ENCODE measurements at regions not wholly inside any gene's neighbourhood (a gene's known extent, or its start where the extent isn't known, plus 50 kb on each side); places are given as distances from the start of the nearest gene placed in this dataset.

- no peak for DNase-seq
Measured at GRCh38 chr2:129732630-129733026, 246.8 kb upstream of the RAB6C start.

- DNase-seq: no peak
Measured at GRCh38 chr2:129733041-129733440, 246.4 kb upstream of the RAB6C start.

GRCh38 chr2:129733579-129733978 lies 245.9 kb upstream of the RAB6C start:
- no peak for DNase-seq

- DNase-seq: no peak
Measured at GRCh38 chr2:129734343-129735034, 245.0 kb upstream of the RAB6C start.

DNA sequence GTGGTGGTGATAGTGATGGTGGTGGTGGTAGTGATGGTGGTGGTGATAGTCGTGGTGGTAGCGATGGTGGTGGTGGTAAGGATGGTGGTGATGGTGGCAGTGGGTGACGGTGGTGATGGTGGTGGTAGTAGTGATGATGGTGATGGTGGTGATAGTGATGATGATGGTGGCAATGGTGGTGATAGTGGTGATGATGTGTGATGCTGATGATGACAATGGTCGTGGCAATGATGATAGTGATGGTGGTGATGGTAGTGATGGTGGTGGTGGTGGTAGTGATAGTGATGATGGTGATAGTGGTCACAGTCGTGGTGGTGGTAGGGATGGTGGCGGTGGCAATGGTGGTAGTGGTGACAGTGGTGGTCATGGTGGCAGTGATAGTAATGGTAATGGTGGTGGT lies 243.9 kb upstream of the RAB6C start:
- no peak for DNase-seq

- DNase-seq: no peak
Measured at GRCh38 chr2:129737660-129738527, 241.6 kb upstream of the RAB6C start.

- DNase-seq: no peak
Measured at GRCh38 chr2:129738799-129739198, 240.7 kb upstream of the RAB6C start.

- no peak for DNase-seq
Measured at GRCh38 chr2:129740504-129740903, 239.0 kb upstream of the RAB6C start.

- DNase-seq: no peak
Measured at GRCh38 chr2:129741165-129741564, 238.3 kb upstream of the RAB6C start.

DNA sequence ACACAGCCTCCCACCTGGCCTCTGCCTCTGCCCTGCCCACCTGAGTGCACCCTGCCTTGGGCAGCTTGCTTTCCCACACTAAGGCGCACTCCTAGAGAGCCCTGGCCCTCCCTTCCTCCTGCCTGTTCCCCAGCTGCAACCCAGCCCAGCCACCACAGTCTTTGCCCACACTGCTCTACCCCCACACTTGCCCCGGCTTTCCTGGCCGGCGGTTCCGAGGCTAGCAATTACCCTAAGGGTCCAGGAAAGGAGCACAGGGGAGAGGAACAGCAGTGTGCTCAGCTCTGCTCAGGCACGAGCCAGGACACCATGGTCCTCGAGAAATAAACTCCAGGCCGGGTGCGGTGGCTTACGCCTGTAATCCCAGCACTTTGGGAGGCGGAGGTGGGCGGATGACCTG lies 237.8 kb upstream of the RAB6C start:
- DNase-seq: no peak

DNA sequence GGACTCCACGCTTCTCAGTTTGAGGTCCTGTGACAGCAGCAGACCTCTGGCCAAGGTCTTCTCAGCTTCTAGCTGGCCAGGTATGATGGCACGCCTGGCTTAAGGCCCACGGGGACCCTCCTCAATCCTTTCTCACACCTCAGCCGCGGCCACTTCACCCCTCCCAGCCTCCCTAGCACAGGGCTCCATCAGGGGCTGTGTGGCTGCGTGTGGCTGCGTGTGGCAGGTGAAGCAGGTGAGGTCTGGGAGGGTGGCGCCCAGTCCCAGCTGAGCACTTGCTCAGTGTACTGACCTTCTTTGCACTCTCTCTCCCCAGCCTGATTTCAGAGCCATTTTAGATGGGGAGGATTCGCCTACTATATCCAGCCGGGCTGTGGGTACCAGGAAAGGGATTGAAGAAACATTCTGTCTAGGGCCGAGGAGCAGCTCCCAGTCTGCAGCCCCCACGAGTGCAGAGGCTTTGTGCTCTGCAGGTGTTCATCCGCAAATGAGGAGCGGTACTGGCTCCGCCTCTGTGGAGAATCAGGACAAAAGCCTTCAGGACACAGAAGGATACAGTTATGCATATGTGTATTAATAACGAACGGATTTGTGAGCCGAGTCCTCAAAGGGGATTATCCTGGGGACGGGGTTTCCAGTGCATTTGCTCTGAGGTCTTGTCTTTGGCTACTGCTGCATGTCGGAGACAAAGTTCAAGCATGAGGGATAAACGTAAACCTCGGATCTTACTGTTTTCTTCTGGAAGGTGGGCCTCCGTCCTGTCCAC lies 236.9 kb upstream of the RAB6C start:
- no peak for DNase-seq

DNA sequence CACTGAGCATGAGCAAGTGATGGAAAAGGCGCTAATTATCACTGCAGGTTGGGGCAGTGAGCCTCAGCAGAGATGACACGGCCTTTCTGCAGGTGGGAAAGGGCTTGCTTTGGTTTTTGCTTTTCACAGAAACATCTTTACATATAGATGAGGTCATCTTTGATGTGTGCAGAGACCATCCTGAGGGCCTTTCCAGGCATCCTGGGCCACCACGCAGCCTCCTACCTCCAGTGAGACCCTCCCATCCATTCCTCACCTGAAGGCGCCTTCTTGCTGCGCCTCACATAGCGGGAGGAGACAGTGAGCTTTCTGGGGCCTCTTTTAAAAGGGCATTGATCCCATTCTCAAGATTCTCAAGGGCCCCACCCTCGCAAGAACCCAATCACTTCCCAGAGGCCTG lies 235.3 kb upstream of the RAB6C start:
- no peak for DNase-seq

- no peak for DNase-seq
Measured at GRCh38 chr2:129744649-129745048, 234.8 kb upstream of the RAB6C start.

GRCh38 chr2:129747500-129748125 lies 231.9 kb upstream of the RAB6C start:
- no peak for DNase-seq

- no peak for DNase-seq
Measured at GRCh38 chr2:129748250-129748649, 231.2 kb upstream of the RAB6C start.

DNA sequence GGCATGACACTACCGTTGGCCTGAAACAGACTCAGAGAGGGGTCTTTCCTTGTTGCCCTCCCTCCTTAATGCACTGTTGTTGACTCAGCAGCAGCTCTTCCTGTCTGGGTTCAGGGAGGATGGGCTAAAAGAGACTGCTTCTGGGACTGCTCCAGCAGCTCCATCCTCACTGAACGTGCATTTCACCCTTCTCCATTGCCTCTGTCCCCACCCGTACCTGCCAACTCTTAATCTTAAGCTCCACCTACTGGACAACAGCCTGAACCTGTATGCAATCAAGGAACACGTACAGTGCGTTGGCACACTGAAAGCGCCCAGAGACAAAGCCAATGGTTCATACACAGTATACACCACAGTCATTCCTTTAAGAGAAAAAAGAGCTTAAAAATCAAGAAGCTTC lies 230.8 kb upstream of the RAB6C start:
- no peak for DNase-seq

DNA sequence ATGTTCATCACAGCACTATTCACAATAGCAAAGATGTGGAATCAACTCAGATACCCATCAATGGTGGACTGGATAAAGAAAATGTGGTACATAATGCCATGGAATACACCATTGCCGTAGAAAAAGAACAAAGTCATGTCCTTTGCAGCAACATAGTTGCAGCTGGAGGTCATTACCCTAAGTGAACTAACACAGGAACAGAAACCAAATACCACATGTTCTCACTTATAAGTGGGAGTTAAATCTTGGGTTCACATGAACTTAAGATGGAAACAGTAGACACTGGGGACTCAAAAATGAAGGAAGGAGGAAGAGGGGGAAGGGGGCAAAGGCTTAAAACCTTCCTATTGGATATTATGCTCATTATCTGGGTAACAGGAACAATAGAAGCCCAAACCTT lies 228.1 kb upstream of the RAB6C start:
- DNase-seq: no peak

GRCh38 chr2:129752176-129752575 lies 227.3 kb upstream of the RAB6C start:
- DNase-seq: no peak

GRCh38 chr2:129752686-129753085 lies 226.8 kb upstream of the RAB6C start:
- DNase-seq: no peak

- DNase-seq: no peak
Measured at GRCh38 chr2:129753261-129753660, 226.2 kb upstream of the RAB6C start.

DNA sequence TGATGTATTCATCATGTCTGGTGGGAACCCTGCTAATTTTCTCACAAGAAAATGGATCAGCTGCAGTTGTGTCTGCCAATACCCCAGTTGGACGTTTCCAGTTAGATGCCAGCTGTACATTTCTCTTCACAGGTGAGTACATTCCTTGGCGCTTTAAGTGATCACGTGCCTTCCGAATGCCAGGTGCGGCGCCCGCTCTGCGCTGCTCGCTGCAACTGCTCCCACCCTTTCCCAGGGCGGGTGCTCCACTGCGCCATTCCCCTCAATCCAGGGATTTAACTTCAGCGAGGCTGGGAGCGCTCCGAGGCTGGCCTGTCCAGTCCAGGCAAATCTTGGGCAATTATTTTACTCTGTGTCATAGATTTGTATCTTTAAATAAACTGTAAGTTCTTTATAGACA lies 225.0 kb upstream of the RAB6C start:
- no peak for DNase-seq

DNA sequence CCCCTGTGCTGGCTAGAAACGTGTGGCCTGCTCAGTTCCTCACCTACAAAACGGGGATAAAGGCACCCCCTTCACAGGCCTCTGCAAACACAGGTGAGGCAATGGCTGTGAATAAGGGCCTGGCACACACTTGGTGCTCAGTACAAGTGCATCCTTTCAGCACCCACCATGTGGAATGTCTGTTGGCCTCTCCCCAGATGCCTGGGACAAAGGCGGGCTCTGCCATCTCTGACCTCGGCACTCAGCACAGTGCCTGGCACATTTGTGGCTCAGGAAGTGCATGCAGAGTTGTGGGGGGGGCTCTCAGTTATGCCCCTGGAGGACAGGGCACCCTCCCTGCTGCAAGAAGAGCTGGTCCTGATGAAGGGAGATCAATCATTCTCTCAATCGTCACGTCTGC lies 224.6 kb upstream of the RAB6C start:
- no peak for DNase-seq

- DNase-seq: no peak
Measured at GRCh38 chr2:129755786-129756185, 223.7 kb upstream of the RAB6C start.

Measured in T1000 (cell line).